Naive thymus-derived CD8-positive, alpha-beta T cell (primary cell): ENCODE measurements at regions not wholly inside any gene's neighbourhood (a gene's known extent, or its start where the extent isn't known, plus 50 kb on each side); places are given as distances from the start of the nearest gene placed in this dataset.

Experiments used
- ATAC-seq, 2 donors: fragments of 150-1000 bp; cut with Tn5 transposase in 1 of 2; sonication (Bioruptor Pico), chemical (Tn5 transposase) in 1 of 2; 1 replicate in 1 of 2; 2 replicates in 1 of 2; pipeline ENCODE4 v1.10.0; 2021; ENCODE audit warnings: mild to moderate bottlenecking in 2 of 2, moderate library complexity in 2 of 2
- POLR2A ChIA-PET: fragments of 350-600 bp; sonication (Branson Sonifier 250); formaldehyde crosslinking; loops from one replicate; lab custom pipeline; 2021; ENCODE audit warnings: antibody characterized with exemption; lab: Charles Lee
- DNase-seq, 10 donors: peaks; one replicate each; pipeline versions ENCODE4 v3.0.0 to v3.0.0-alpha.2; 2020 to 2022
- H3K27ac Mint-ChIP-seq, 10 donors: one replicate each; pipeline ENCODE4 v1.8.0; 2020 to 2022; ENCODE audit warnings: mild to moderate bottlenecking in 10 of 10, mixed read lengths in 10 of 10, moderate library complexity in 4 of 10, inconsistent platforms in 1 of 10
- H3K27me3 Mint-ChIP-seq, 5 donors: one replicate each; pipeline ENCODE4 v1.8.0; 2021 to 2022; ENCODE audit warnings: mixed read lengths in 5 of 5
- H3K36me3 Mint-ChIP-seq, 3 donors: one replicate each; pipeline ENCODE4 v1.8.0; 2020 to 2022; ENCODE audit warnings: mixed read lengths in 3 of 3, mild to moderate bottlenecking in 2 of 3, inconsistent platforms in 1 of 3
- H3K4me1 Mint-ChIP-seq, 4 donors: one replicate each; pipeline ENCODE4 v1.8.0; 2021 to 2022; ENCODE audit warnings: mixed read lengths in 4 of 4
- H3K4me3 Mint-ChIP-seq, 10 donors: one replicate each; pipeline ENCODE4 v1.8.0; 2020 to 2022; ENCODE audit warnings: mild to moderate bottlenecking in 10 of 10, mixed read lengths in 10 of 10, moderate library complexity in 6 of 10, inconsistent platforms in 1 of 10
- H3K9me3 Mint-ChIP-seq, 9 donors: one replicate each; pipeline ENCODE4 v1.8.0; 2020 to 2022; ENCODE audit warnings: mixed read lengths in 9 of 9, mild to moderate bottlenecking in 3 of 9, inconsistent platforms in 1 of 9, moderate library complexity in 1 of 9

DNA sequence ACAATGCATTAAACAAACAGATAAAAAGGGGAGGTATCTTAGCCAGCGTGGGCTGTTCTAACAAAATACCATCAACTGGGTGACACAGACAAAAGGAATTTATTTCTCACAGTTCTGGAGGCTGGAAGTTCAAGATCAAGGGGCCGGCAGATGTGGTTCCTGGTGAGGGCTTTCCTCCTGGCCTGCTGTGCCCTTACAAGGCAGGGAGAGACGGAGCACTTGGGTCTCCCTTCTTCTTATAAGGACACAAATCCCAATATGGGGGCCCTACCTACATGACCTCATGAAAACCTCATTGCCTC, 281.6 kb upstream of the KLF14 start:
- Mint-ChIP-seq H3K27ac (peak overlapping the region in 8 of 10 donors; percentile 38 to 90 (median 64)), H3K9me3 (no peaks in the 10 kb centered on the region), H3K4me3 (peak overlapping the region in 2 of 10 donors; percentile 5 to 62), H3K27me3 (no peaks in the 10 kb centered on the region), H3K4me1 (peaks cover 57 to 93% (median 92%) of the 10 kb centered on the region in 4 donors), H3K36me3 (peaks cover 0 to 39% (median 0%) of the 10 kb centered on the region in 3 donors)
- ATAC-seq (no peak), DNase-seq (no peak)
- POLR2A ChIA-PET, result no interaction called here

DNA sequence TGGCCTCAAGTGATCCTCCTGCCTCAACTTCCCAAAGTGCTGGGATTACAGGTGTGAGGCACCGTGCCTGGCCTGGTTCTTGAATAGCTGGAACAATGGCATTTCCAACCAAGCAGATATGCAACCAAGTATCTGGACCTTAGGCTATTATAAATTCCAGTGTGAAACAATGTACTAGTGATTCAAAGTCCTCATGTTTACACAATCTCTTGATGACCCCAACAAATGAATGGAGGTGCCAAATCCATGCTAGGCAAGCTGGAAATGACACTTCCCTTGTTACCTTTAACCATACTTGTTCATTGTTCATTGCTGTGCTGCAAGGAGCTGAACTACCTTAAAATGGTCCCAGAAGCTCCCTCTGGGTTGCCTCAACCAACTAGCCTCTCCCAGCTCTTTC, 282.2 kb upstream of the KLF14 start:
- no peaks in the 10 kb centered on the region for H3K9me3 Mint-ChIP-seq
- POLR2A ChIA-PET, result interaction anchor here (0.8 kb wide), 1 partner anchor 12 kb away, joined by 3 read pairs; no protein-coding TSS in a partner anchor
- peak overlapping the region in 1 of 10 donors; percentile 62 for H3K4me3 Mint-ChIP-seq
- DNase-seq (no peak), ATAC-seq (no peak)
- H3K36me3 Mint-ChIP-seq, result peaks cover 0 to 43% (median 0%) of the 10 kb centered on the region in 3 donors
- peaks cover 58 to 93% (median 90%) of the 10 kb centered on the region in 4 donors for H3K4me1 Mint-ChIP-seq
- no peaks in the 10 kb centered on the region for H3K27me3 Mint-ChIP-seq
- peak overlapping the region in 7 of 10 donors; percentile 4 to 90 (median 69) for H3K27ac Mint-ChIP-seq

DNA sequence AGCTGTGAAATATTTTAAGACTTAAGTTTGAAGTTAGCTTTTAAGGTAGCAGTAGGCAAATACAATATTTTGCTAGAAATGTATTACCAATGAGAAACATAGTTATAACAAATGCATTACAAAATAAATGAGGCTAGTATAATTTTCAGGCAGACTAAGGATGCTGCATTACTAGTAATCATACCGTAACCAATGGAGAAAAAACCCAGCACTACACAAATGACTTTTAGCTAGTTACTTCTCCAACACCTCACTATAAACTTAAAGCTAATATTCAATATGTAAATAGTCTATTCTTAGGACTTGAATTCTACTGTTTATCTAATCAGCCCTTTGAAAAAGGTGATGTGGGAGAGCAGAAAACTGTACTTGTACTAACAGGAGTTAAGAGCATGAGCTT, 285.3 kb upstream of the KLF14 start:
- Mint-ChIP-seq H3K4me3 (no peak overlapping the region), H3K9me3 (no peaks in the 10 kb centered on the region), H3K4me1 (peaks cover 54 to 88% (median 86%) of the 10 kb centered on the region in 4 donors), H3K27ac (peak overlapping the region in 6 of 10 donors; percentile 17 to 74 (median 28)), H3K27me3 (no peaks in the 10 kb centered on the region), H3K36me3 (peaks cover 0 to 62% (median 7%) of the 10 kb centered on the region in 3 donors)
- POLR2A ChIA-PET, result interaction anchor here (0.9 to 1.2 kb wide), 2 partner anchors 15 to 36 kb away, joined by 3 read pairs; no protein-coding TSS in a partner anchor
- DNase-seq, result no peak
- no peak for ATAC-seq

DNA sequence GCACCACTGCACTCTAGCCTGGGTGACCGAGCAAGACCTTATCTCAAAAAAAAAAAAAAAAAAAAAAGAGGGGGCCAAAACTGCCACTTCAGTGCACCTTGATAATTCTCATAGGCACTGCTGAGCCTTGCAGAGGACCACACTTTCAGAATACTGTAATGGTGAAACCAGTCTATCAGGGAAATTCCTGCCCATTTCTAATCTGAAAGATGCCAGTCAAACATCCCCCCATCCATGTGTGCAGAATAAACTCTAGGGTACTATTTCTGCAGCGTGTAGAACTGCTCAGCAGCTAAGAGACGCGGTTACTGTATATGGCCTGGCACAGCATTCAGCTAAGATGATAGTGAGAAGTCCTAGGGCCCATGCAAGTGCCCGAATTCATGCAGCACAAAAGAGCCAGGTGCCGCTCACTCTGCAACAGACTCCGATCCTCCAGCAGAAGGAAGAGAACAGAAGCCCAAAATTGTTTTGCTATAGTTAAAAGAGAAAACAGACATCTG, 286.8 kb upstream of the KLF14 start:
- H3K4me3 Mint-ChIP-seq, result peak overlapping the region in 9 of 10 donors; percentile 11 to 66 (median 58)
- peaks cover 0 to 55% (median 7%) of the 10 kb centered on the region in 3 donors for H3K36me3 Mint-ChIP-seq
- no peaks in the 10 kb centered on the region for H3K9me3 Mint-ChIP-seq
- POLR2A ChIA-PET, result interaction anchor here (1.2 kb wide), 1 partner anchor 38 kb away, joined by 3 read pairs; no protein-coding TSS in a partner anchor
- DNase-seq, result no peak
- H3K27ac Mint-ChIP-seq, result peak overlapping the region; percentile 37 to 88 (median 78)
- peaks cover 49 to 83% (median 81%) of the 10 kb centered on the region in 4 donors for H3K4me1 Mint-ChIP-seq
- peak; percentile 14 to 34 for ATAC-seq
- no peaks in the 10 kb centered on the region for H3K27me3 Mint-ChIP-seq

DNA sequence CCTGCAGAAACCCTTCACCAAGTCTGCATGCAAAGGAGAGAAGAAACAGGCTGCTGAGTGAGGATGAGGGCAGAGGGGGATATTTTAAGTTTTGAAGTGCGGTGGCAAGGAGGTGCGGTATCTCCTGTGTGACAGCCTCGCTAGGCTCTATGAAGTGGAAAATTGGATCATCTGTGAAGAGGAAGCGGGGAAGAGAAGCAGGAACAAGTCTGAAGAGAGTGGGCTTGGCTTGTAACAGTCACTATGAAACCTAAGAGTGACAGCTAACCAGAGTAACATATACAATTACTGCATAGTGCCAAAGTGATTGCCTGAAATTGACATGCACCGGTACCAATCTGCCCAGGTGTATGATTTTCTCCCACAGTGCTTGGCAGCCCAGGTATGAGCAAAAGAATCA, 287.5 kb upstream of the KLF14 start:
- H3K9me3 Mint-ChIP-seq, result no peaks in the 10 kb centered on the region
- H3K36me3 Mint-ChIP-seq, result peaks cover 0 to 50% (median 7%) of the 10 kb centered on the region in 3 donors
- no peaks in the 10 kb centered on the region for H3K27me3 Mint-ChIP-seq
- ATAC-seq, result peak in 1 of 2 donors; percentile 8
- H3K27ac Mint-ChIP-seq, result peak overlapping the region; percentile 52 to 88 (median 78)
- peaks cover 50 to 83% (median 81%) of the 10 kb centered on the region in 4 donors for H3K4me1 Mint-ChIP-seq
- POLR2A ChIA-PET, result no interaction called here
- peak overlapping the region in 9 of 10 donors; percentile 41 to 66 (median 58) for H3K4me3 Mint-ChIP-seq
- DNase-seq, result no peak

DNA sequence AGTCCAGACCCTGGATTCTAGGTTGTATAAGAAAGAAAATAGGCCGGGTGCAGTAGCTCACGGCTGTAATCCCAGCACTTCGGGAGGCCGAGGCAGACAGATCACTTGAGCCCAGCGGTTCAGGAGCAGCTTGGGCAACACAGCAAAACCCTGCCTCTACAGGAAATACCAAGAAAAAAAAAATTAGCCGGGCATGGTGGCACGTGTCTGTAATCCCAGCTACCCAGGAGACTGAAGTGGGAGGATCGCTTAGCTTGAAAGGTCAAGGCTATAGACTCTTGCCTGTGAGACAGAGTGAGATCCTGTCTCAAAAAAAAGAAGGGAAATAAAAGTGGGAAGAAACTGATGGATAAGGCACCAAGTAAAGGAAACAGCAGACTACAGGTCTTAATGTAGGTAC, 287.9 kb upstream of the KLF14 start:
- ATAC-seq, result peak in 1 of 2 donors; percentile 5
- peaks cover 0 to 46% (median 7%) of the 10 kb centered on the region in 3 donors for H3K36me3 Mint-ChIP-seq
- POLR2A ChIA-PET, result interaction anchor here (0.7 kb wide), 1 partner anchor 66 kb away, joined by 3 read pairs; no protein-coding TSS in a partner anchor
- DNase-seq, result no peak
- peak overlapping the region in 9 of 10 donors; percentile 41 to 66 (median 58) for H3K4me3 Mint-ChIP-seq
- no peaks in the 10 kb centered on the region for H3K9me3 Mint-ChIP-seq
- no peaks in the 10 kb centered on the region for H3K27me3 Mint-ChIP-seq
- peak overlapping the region; percentile 37 to 87 (median 74) for H3K27ac Mint-ChIP-seq
- peaks cover 53 to 84% (median 81%) of the 10 kb centered on the region in 4 donors for H3K4me1 Mint-ChIP-seq

DNA sequence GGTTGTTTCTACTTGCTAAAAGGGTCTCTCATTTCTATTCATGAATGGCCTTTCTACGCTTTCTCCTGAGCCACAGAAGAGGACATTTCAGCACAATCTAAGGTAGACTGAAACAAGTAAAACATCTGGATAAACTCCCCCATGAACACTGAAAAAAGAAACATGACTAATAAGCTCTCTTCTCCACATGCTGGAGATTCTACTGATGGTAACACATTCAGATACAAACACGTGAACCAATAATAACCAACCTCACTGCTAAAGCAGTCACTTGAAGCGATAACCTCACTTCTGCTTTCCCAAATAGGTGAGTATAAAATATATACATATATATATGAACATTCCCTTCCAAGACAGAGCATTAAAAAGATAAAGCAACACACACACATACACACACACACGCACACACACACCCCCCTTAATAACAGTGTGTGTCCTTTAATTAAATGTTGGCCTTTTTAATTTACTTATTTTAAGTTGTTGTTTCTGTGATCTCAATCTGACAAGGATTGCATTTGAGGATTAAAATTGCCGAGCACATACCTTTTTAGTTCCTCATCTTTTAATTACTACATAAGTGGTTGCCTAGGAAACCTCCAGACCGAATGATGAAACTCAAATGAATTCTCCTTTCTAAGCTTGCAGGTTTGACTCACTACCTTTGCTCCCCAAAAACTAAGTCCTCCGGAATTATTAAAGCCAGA, 292.4 kb upstream of the KLF14 start:
- H3K27me3 Mint-ChIP-seq, result no peaks in the 10 kb centered on the region
- POLR2A ChIA-PET, result no interaction called here
- H3K27ac Mint-ChIP-seq, result peak overlapping the region in 7 of 10 donors; percentile 7 to 89 (median 58)
- H3K36me3 Mint-ChIP-seq, result peaks cover 0 to 25% (median 7%) of the 10 kb centered on the region in 3 donors
- no peak for ATAC-seq
- H3K4me1 Mint-ChIP-seq, result peaks cover 42 to 88% (median 83%) of the 10 kb centered on the region in 4 donors
- no peak for DNase-seq
- peak overlapping the region in 5 of 10 donors; percentile 33 to 57 (median 48) for H3K4me3 Mint-ChIP-seq
- H3K9me3 Mint-ChIP-seq, result no peaks in the 10 kb centered on the region

DNA sequence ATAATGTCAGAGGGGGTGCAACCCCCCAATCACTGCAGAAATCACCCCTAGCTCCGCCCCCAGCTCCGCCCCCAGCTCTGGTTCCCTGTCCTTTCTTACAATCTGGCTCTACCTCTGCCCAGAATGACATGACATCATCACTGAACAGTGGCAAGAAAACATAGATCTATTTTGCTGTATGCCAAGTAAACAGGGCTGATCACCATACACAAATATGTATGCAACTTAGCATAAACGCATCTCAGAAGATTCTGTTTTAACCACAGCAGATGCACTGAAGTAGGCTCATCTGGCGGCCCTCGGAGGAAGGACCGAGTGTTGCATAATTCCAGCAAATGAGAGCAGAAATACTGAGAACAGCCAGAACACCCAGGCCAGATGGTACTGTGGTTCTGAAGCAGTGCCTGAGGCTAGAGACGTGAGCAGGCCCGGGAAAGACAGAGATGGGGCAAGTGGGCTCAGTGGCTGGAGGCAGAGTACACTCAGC, 293.3 kb upstream of the KLF14 start:
- peaks cover 40 to 89% (median 84%) of the 10 kb centered on the region in 4 donors for H3K4me1 Mint-ChIP-seq
- ATAC-seq, result peak; percentile 28 to 57
- POLR2A ChIA-PET, result no interaction called here
- peak overlapping the region in 8 of 10 donors; percentile 33 to 74 (median 50) for H3K4me3 Mint-ChIP-seq
- H3K36me3 Mint-ChIP-seq, result peaks cover 0 to 21% (median 7%) of the 10 kb centered on the region in 3 donors
- peak in 1 of 10 donors; percentile 26 for DNase-seq
- no peaks in the 10 kb centered on the region for H3K27me3 Mint-ChIP-seq
- H3K27ac Mint-ChIP-seq, result peak overlapping the region; percentile 50 to 89 (median 65)
- H3K9me3 Mint-ChIP-seq, result no peaks in the 10 kb centered on the region

DNA sequence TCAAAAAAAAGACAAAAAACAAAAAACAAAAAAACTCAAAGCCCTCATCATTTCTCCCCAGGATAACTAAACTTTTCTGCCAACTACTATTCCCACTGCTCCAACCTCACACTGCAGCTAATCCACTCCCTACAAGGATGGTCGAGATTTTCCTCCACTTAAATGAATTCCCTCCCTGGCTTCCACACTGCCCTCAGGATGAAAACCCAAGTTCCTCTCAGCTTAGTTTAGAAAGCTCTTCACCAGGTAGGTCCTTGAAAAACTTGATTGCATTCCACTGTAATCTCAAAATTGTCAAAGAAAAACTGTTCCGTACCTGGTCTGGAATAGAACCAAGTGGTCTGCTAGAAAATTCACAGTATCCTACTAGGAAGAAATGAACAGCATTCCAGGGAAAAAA, 294.3 kb upstream of the KLF14 start:
- POLR2A ChIA-PET, result interaction anchor here (1.2 kb wide), 1 partner anchor 12 kb away, joined by 3 read pairs; no protein-coding TSS in a partner anchor
- H3K36me3 Mint-ChIP-seq, result peaks cover 0 to 18% (median 1%) of the 10 kb centered on the region in 3 donors
- H3K27me3 Mint-ChIP-seq, result no peaks in the 10 kb centered on the region
- no peaks in the 10 kb centered on the region for H3K9me3 Mint-ChIP-seq
- DNase-seq (no peak), ATAC-seq (no peak)
- peak overlapping the region in 8 of 10 donors; percentile 1 to 89 (median 58) for H3K27ac Mint-ChIP-seq
- peak overlapping the region in 8 of 10 donors; percentile 0 to 70 (median 52) for H3K4me3 Mint-ChIP-seq
- peaks cover 36 to 92% (median 86%) of the 10 kb centered on the region in 4 donors for H3K4me1 Mint-ChIP-seq

DNA sequence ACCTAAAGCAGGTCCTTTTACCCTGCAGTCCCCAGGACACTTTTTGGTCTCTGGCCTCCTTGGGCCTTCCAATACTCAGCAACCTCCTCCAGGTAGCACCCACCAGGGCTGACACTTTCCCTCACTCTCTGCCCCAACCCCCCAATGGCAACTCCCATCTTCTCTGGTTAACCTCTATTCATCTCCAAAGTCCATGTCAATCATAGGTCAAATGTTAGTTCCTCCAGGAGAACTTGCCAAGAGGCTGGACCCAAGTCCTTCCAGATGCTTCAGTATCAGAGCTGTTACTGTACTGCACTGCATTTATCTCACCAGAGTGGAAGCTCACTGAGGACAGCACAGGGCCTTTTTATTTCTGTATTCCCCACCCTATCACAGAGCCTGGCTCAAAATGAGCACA, 295.0 kb upstream of the KLF14 start:
- Mint-ChIP-seq H3K27me3 (no peaks in the 10 kb centered on the region), H3K27ac (peak overlapping the region in 7 of 10 donors; percentile 3 to 89 (median 63)), H3K36me3 (peaks cover 0 to 19% (median 0%) of the 10 kb centered on the region in 3 donors), H3K4me3 (peak overlapping the region in 7 of 10 donors; percentile 0 to 70 (median 40)), H3K4me1 (peaks cover 39 to 93% (median 87%) of the 10 kb centered on the region in 4 donors), H3K9me3 (no peaks in the 10 kb centered on the region)
- POLR2A ChIA-PET, result interaction anchor here (1.2 kb wide), 1 partner anchor 13 kb away, joined by 3 read pairs; no protein-coding TSS in a partner anchor
- ATAC-seq, result no peak
- no peak for DNase-seq

DNA sequence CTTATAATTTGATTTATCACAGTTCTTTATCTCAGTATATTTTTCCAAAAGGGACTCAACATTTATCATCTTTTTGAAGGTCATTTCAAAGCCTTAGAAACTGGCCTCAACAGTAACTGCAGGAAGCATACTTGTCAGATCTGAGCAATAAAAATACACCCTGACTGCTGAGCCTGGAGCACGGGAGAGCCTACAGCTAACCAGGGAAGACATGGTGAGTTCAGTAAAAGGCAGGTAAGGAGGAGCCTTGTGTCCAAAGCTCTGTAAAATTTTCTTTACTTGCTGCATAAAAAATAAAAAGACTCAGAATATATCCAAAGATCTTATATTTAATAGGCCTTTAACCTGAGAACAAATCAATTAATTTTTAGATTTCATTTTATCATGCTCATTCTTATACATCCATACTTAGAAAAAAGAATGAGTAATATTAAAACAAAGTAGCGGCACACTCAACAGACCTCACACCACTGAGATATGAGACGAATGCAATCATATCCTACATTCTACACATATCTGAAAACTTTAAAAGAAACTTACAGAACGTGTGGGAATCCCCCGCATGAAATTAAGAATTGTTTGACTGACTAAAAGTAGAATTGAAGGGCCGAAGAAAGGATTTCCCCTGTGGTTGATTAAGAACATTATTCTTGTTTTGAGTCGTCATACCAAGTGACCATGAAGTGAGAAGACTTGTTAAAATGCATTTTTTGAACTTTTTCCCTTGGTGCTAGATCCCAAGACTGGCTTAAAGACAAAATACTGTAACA, 296.4 kb upstream of the MKLN1 start:
- ATAC-seq, result peak in 1 of 2 donors; percentile 50
- H3K4me1 Mint-ChIP-seq, result peaks cover 43 to 94% (median 89%) of the 10 kb centered on the region in 4 donors
- POLR2A ChIA-PET, result interaction anchor here (0.6 kb wide), 1 partner anchor 122 kb away, joined by 4 read pairs; no protein-coding TSS in a partner anchor
- peak overlapping the region; percentile 0 to 70 (median 58) for H3K4me3 Mint-ChIP-seq
- peaks cover 0 to 20% (median 0%) of the 10 kb centered on the region in 3 donors for H3K36me3 Mint-ChIP-seq
- DNase-seq, result no peak
- peak overlapping the region in 8 of 10 donors; percentile 6 to 89 (median 70) for H3K27ac Mint-ChIP-seq
- H3K9me3 Mint-ChIP-seq, result no peaks in the 10 kb centered on the region
- no peaks in the 10 kb centered on the region for H3K27me3 Mint-ChIP-seq

DNA sequence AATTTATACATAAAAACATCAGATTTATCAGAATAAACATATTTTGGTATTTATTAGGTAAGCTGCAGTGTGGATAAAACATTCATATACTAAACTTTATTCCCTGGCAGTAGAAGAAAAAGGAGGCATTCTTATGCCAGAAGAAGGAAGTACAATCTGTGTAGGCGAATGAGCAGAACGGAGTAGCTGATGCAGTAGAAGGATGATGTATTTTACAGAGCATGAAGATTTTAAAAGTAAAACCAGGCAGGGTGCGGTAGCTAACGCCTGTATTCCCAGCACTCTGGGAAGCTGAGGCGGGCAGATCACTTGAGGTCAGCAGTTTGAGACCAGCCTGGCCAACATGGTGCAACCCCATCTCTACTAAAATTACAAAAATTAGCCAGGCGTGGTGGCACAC, 294.9 kb upstream of the MKLN1 start:
- ATAC-seq (no peak), DNase-seq (no peak)
- POLR2A ChIA-PET, result no interaction called here
- Mint-ChIP-seq H3K36me3 (peaks cover 0 to 19% (median 0%) of the 10 kb centered on the region in 3 donors), H3K27ac (peak overlapping the region in 2 of 10 donors; percentile 59 to 89), H3K4me3 (peak overlapping the region in 7 of 10 donors; percentile 6 to 57 (median 25)), H3K9me3 (no peaks in the 10 kb centered on the region), H3K27me3 (no peaks in the 10 kb centered on the region), H3K4me1 (peaks cover 39 to 92% (median 85%) of the 10 kb centered on the region in 4 donors)
